ENCODE measurements at regions not wholly inside any gene's neighbourhood (a gene's known extent, or its start where the extent isn't known, plus 50 kb on each side); places are given as distances from the start of the nearest gene placed in this dataset.

- TF ChIP-seq CTCF (IDR thresholded peaks at IDR 0.05) (no peak), ZFX (IDR thresholded peaks at IDR 0.05; ENCODE audit: borderline replicate concordance) (no peak)
These were observed 160.1 kb upstream of the CITED2 start for GRCh38 chr6:139534472-139535115.
